Transverse colon (tissue), 4 donors: ENCODE measurements at regions not wholly inside any gene's neighbourhood (a gene's known extent, or its start where the extent isn't known, plus 50 kb on each side); places are given as distances from the start of the nearest gene placed in this dataset.
A peak's percentile ranks its signal among the peaks of the same experiment; 100 is the strongest.

ENCODE experiments used
- DNase-seq: peaks from one replicate; pipeline ENCODE4 v3.0.0-alpha.2; 2019
- H3K27ac ChIP-seq, 4 donors: fragments of 200-600 bp; sonication (generic); 2 replicates each; pipeline ENCODE4 v1.5.1; 2016 to 2018; ENCODE audit warnings: inconsistent platforms in 4 of 4
- H3K27me3 ChIP-seq: fragments of 200-600 bp; sonication (generic); 2 replicates; pipeline ENCODE4 v1.5.1; 2017; ENCODE audit warnings: inconsistent platforms
- H3K36me3 ChIP-seq, 4 donors: fragments of 200-600 bp; sonication (generic); 2 replicates each; pipeline ENCODE4 v1.5.1; 2017 to 2019; ENCODE audit warnings: inconsistent platforms in 4 of 4
- H3K4me1 ChIP-seq, 4 donors: fragments of 200-600 bp; sonication (generic); 2 replicates each; pipeline ENCODE4 v1.5.1; 2017 to 2020; ENCODE audit warnings: inconsistent platforms in 4 of 4
- H3K4me3 ChIP-seq, 4 donors: fragments of 200-600 bp; sonication (generic); 1 replicate in 1 of 4; 2 replicates in 3 of 4; pipeline versions ENCODE4 v1.5.1 to v1.6.1; 2017 to 2019; ENCODE audit warnings: inconsistent platforms in 4 of 4
- H3K9me3 ChIP-seq, 2 donors: fragments of 200-600 bp; sonication (generic); 2 replicates each; pipeline ENCODE4 v1.5.1; 2017 to 2019; ENCODE audit warnings: inconsistent platforms in 2 of 2
- CTCF ChIP-seq, 5 experiments: fragments of 200-600 bp in 3 of 5; fragments of 450-650 bp in 2 of 5; sonication (generic) in 3 of 5; IDR thresholded peaks; 1 replicate in 2 of 5; 2 replicates in 3 of 5; pipeline ENCODE4 v1.5.1; 2016 to 2017; ENCODE audit warnings: antibody characterized with exemption in 5 of 5, inconsistent platforms in 3 of 5, mild to moderate bottlenecking in 2 of 5, moderate library complexity in 1 of 5
- EP300 ChIP-seq: sonication (generic); formaldehyde crosslinking; IDR thresholded peaks from one replicate; pipeline ENCODE4 v1.6.1; 2017; ENCODE audit warnings: antibody characterized with exemption, low read depth
- POLR2A ChIP-seq: fragments of 450-650 bp; IDR thresholded peaks from one replicate; pipeline ENCODE4 v1.6.1; 2016; ENCODE audit warnings: antibody characterized with exemption, mild to moderate bottlenecking, moderate library complexity
- POLR2AphosphoS5 ChIP-seq, 3 donors: sonication (generic); formaldehyde crosslinking; IDR thresholded peaks; one replicate each; pipeline ENCODE4 v1.6.1; 2016; ENCODE audit warnings: antibody characterized with exemption in 3 of 3
- WGBS, 2 donors: methylation state at CpG; one replicate each; pipeline ENCODE4 v1.1.5; 2018; ENCODE audit warnings: low coverage in 1 of 2; 5-methylcytosine and 5-hydroxymethylcytosine counted together
- in situ Hi-C, 4 donors: fragments of 200-750 bp; cut with MboI; loops; one replicate each; pipeline versions ENCODE4 v1.15.0 to v1.15.1; 2017; ENCODE audit warnings: low sequenced_read_pairs in 3 of 4, low pct_ligation_motif_present in 1 of 4, low pct_unique_long_range_greater_than_20kb in 1 of 4
- intact Hi-C: fragments of 100-400 bp; cut with DNase I; formaldehyde crosslinking; loops from one replicate; pipeline ENCODE4 v1.15.1; 2023; ENCODE audit warnings: low total_unique reads

GRCh38 chr2:41698678-41699422 lies 349.0 kb upstream of the PKDCC start:
- in situ Hi-C loops (no loop called here), intact Hi-C loops (loop anchor here (10.0 kb wide), 1 partner anchor 1784 kb away; no protein-coding TSS in a partner anchor)
- DNase-seq: peak; percentile 15
- Histone ChIP-seq H3K27me3 (no peaks in the 10 kb centered on the region), H3K4me1 (peaks cover 0 to 7% (median 0%) of the 10 kb centered on the region in 4 donors), H3K9me3 (no peaks in the 10 kb centered on the region), H3K36me3 (no peaks in the 10 kb centered on the region), H3K4me3 (no peak overlapping the region), H3K27ac (no peak overlapping the region)
- TF ChIP-seq POLR2AphosphoS5 (IDR thresholded peaks at IDR 0.05) (no peak), CTCF (IDR thresholded peaks at IDR 0.05) (peak; percentile 39 to 68 (median 56)), EP300 (no peak), POLR2A (no peak)
- 35 to 50% methylated on average over 6 to 18 of the region's 18 CpGs for WGBS, 2 donors

GRCh38 chr2:41701231-41701630 lies 346.6 kb upstream of the PKDCC start:
- Histone ChIP-seq H3K27me3 (no peaks in the 10 kb centered on the region), H3K36me3 (no peaks in the 10 kb centered on the region), H3K4me1 (peaks cover 0 to 7% (median 0%) of the 10 kb centered on the region in 4 donors), H3K27ac (no peak overlapping the region), H3K9me3 (no peaks in the 10 kb centered on the region), H3K4me3 (no peak overlapping the region)
- intact Hi-C loops: no loop called here
- in situ Hi-C loops: no loop called here
- WGBS, 2 donors: 71 to 77% methylated on average over 3 of the region's 3 CpGs
- TF ChIP-seq POLR2AphosphoS5 (IDR thresholded peaks at IDR 0.05) (no peak), EP300 (no peak), POLR2A (no peak), CTCF (IDR thresholded peaks at IDR 0.05) (no peak)
- DNase-seq: no peak

- TF ChIP-seq EP300 (no peak), CTCF (IDR thresholded peaks at IDR 0.05) (no peak), POLR2AphosphoS5 (IDR thresholded peaks at IDR 0.05) (no peak), POLR2A (no peak)
- Histone ChIP-seq H3K27me3 (no peaks in the 10 kb centered on the region), H3K9me3 (no peaks in the 10 kb centered on the region), H3K36me3 (no peaks in the 10 kb centered on the region), H3K4me1 (peaks cover 0 to 7% (median 0%) of the 10 kb centered on the region in 4 donors), H3K4me3 (no peak overlapping the region), H3K27ac (no peak overlapping the region)
- intact Hi-C loops (no loop called here), in situ Hi-C loops (no loop called here)
- 49 to 56% methylated on average over 2 of the region's 2 CpGs for WGBS, 2 donors
- DNase-seq: no peak
Measured at GRCh38 chr2:41703123-41703522, 344.7 kb upstream of the PKDCC start.

- Histone ChIP-seq H3K27ac (no peak overlapping the region), H3K9me3 (no peaks in the 10 kb centered on the region), H3K36me3 (no peaks in the 10 kb centered on the region), H3K27me3 (no peaks in the 10 kb centered on the region), H3K4me3 (no peak overlapping the region), H3K4me1 (no peaks in the 10 kb centered on the region)
- 73 to 79% methylated on average over 4 of the region's 4 CpGs for WGBS, 2 donors
- TF ChIP-seq EP300 (no peak), POLR2AphosphoS5 (IDR thresholded peaks at IDR 0.05) (no peak), CTCF (IDR thresholded peaks at IDR 0.05) (no peak), POLR2A (no peak)
- in situ Hi-C loops: no loop called here
- intact Hi-C loops: no loop called here
- DNase-seq: no peak
Measured at GRCh38 chr2:41705634-41706033, 342.2 kb upstream of the PKDCC start.
